Panc1 (cell line): ENCODE measurements at regions not wholly inside any gene's neighbourhood (a gene's known extent, or its start where the extent isn't known, plus 50 kb on each side); places are given as distances from the start of the nearest gene placed in this dataset.

ENCODE experiments used
- POLR2AphosphoS5 ChIP-seq: IDR thresholded peaks from 2 replicates; pipeline ENCODE4 v1.6.1; 2012; ENCODE audit warnings: mild to moderate bottlenecking, low read depth, low read length, moderate library complexity
- SIN3A ChIP-seq: IDR thresholded peaks from 2 replicates; pipeline ENCODE4 v1.6.1; 2012; ENCODE audit warnings: low read depth, mild to moderate bottlenecking, low read length, moderate library complexity, borderline replicate concordance; ENCODE audit not compliant: insufficient read depth
- TCF7L2 ChIP-seq: IDR thresholded peaks from 2 replicates; pipeline ENCODE4 v1.6.1; 2011; ENCODE audit warnings: mild to moderate bottlenecking, low read depth, low read length, inconsistent platforms
- TF ChIP-seq, protein P1 (sequence below): fragments of 450-650 bp; IDR thresholded peaks from 2 replicates; pipeline ENCODE4 v1.5.1; 2017; ENCODE audit warnings: mild to moderate bottlenecking
- TF ChIP-seq, protein P2 (sequence below), 2 experiments: IDR thresholded peaks; 2 replicates each; pipeline ENCODE4 v1.6.1; 2011 to 2012; ENCODE audit warnings: low read depth in 2 of 2, control low read depth in 1 of 2, low read length in 1 of 2, mild to moderate bottlenecking in 1 of 2, moderate library complexity in 1 of 2; ENCODE audit not compliant: insufficient read depth in 1 of 2

DNA sequence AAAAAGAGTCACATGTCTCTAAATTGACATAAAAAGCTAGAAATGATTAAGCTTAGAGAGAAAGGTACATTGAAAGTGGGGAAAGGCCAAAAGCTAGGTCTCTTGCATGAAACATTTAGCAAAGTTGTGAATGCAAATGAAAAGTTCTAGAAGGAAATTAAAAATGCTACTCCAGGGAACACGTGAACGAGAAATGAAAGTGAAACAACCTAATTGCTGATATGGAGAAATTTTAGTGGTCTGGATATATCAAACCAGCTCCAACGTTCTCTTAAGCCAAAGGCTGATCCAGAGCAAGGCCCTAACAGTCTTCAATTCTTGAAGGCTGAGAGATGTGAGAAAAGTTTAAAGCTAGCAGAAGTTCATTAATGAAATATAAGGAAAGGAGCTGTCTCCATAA, 419.8 kb downstream of the SLITRK6 start:
- TF ChIP-seq POLR2AphosphoS5 (no peak), TCF7L2 (no peak), SIN3A (no peak)
- TF ChIP-seq, protein P1, sequence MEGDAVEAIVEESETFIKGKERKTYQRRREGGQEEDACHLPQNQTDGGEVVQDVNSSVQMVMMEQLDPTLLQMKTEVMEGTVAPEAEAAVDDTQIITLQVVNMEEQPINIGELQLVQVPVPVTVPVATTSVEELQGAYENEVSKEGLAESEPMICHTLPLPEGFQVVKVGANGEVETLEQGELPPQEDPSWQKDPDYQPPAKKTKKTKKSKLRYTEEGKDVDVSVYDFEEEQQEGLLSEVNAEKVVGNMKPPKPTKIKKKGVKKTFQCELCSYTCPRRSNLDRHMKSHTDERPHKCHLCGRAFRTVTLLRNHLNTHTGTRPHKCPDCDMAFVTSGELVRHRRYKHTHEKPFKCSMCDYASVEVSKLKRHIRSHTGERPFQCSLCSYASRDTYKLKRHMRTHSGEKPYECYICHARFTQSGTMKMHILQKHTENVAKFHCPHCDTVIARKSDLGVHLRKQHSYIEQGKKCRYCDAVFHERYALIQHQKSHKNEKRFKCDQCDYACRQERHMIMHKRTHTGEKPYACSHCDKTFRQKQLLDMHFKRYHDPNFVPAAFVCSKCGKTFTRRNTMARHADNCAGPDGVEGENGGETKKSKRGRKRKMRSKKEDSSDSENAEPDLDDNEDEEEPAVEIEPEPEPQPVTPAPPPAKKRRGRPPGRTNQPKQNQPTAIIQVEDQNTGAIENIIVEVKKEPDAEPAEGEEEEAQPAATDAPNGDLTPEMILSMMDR, result no peak
- TF ChIP-seq, protein P2, sequence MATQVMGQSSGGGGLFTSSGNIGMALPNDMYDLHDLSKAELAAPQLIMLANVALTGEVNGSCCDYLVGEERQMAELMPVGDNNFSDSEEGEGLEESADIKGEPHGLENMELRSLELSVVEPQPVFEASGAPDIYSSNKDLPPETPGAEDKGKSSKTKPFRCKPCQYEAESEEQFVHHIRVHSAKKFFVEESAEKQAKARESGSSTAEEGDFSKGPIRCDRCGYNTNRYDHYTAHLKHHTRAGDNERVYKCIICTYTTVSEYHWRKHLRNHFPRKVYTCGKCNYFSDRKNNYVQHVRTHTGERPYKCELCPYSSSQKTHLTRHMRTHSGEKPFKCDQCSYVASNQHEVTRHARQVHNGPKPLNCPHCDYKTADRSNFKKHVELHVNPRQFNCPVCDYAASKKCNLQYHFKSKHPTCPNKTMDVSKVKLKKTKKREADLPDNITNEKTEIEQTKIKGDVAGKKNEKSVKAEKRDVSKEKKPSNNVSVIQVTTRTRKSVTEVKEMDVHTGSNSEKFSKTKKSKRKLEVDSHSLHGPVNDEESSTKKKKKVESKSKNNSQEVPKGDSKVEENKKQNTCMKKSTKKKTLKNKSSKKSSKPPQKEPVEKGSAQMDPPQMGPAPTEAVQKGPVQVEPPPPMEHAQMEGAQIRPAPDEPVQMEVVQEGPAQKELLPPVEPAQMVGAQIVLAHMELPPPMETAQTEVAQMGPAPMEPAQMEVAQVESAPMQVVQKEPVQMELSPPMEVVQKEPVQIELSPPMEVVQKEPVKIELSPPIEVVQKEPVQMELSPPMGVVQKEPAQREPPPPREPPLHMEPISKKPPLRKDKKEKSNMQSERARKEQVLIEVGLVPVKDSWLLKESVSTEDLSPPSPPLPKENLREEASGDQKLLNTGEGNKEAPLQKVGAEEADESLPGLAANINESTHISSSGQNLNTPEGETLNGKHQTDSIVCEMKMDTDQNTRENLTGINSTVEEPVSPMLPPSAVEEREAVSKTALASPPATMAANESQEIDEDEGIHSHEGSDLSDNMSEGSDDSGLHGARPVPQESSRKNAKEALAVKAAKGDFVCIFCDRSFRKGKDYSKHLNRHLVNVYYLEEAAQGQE (IDR thresholded peaks at IDR 0.05; ENCODE audit: insufficient read depth in 1 of 2, low read depth in 2 of 2, low read length in 1 of 2), result no peak
